Forelimb muscle (tissue), 1 donor: ENCODE measurements at regions not wholly inside any gene's neighbourhood (a gene's known extent, or its start where the extent isn't known, plus 50 kb on each side); places are given as distances from the start of the nearest gene placed in this dataset.

ENCODE experiments used
- DNase-seq: peaks from one replicate; pipeline ENCODE4 v3.0.0-alpha.2; 2013; ENCODE audit warnings: low read depth

GRCh38 chr3:124276539-124277143 lies 284.7 kb upstream of the ROPN1 start:
- DNase-seq, result no peak

GRCh38 chr3:124277144-124277890 lies 285.4 kb upstream of the ROPN1 start:
- no peak for DNase-seq

- no peak for DNase-seq
Measured at GRCh38 chr3:124281453-124282316, 289.8 kb upstream of the ROPN1 start.

GRCh38 chr3:124282751-124283651 lies 291.1 kb upstream of the ROPN1 start:
- DNase-seq, result no peak

GRCh38 chr3:124283652-124284023 lies 291.7 kb upstream of the ROPN1 start:
- no peak for DNase-seq

- DNase-seq, result no peak
Measured at GRCh38 chr3:124288996-124289395, 297.1 kb upstream of the ROPN1 start.

- no peak for DNase-seq
Measured at GRCh38 chr3:124291008-124291407, 299.1 kb upstream of the ROPN1 start.

- no peak for DNase-seq
Measured at GRCh38 chr3:124292329-124292728, 300.4 kb upstream of the ROPN1 start.

GRCh38 chr3:124293584-124293983 lies 301.7 kb upstream of the ROPN1 start:
- no peak for DNase-seq

- no peak for DNase-seq
Measured at GRCh38 chr3:124295362-124295761, 303.4 kb upstream of the ROPN1 start.

- no peak for DNase-seq
Measured at GRCh38 chr3:124296406-124296805, 304.5 kb upstream of the ROPN1 start.

- DNase-seq, result no peak
Measured at GRCh38 chr3:124297062-124297980, 305.4 kb upstream of the ROPN1 start.

GRCh38 chr3:124298301-124298700 lies 306.4 kb upstream of the ROPN1 start:
- DNase-seq, result no peak

- no peak for DNase-seq
Measured at GRCh38 chr3:124298951-124299350, 307.0 kb upstream of the ROPN1 start.

- no peak for DNase-seq
Measured at GRCh38 chr3:124299831-124300230, 307.9 kb upstream of the ROPN1 start.

- DNase-seq, result no peak
Measured at GRCh38 chr3:124300416-124300815, 308.5 kb upstream of the ROPN1 start.

- no peak for DNase-seq
Measured at GRCh38 chr3:124303305-124303910, 311.5 kb upstream of the ROPN1 start.

- DNase-seq, result no peak
Measured at GRCh38 chr3:124306665-124307064, 314.7 kb upstream of the ROPN1 start.

GRCh38 chr3:124313621-124314020 lies 321.7 kb upstream of the ROPN1 start:
- DNase-seq, result no peak
